Type B pancreatic cell (in vitro differentiated cells): ENCODE measurements at regions not wholly inside any gene's neighbourhood (a gene's known extent, or its start where the extent isn't known, plus 50 kb on each side); places are given as distances from the start of the nearest gene placed in this dataset.

Experiments used
- DNase-seq: peaks from one replicate; pipeline ENCODE4 v3.0.0; 2021; ENCODE audit warnings: mixed read lengths; ENCODE audit not compliant: unreplicated experiment; ENCODE audit errors: extremely low spot score
- H3K27ac Mint-ChIP-seq: 2 replicates; pipeline ENCODE4 v1.8.0; 2021; ENCODE audit warnings: mild to moderate bottlenecking, mixed read lengths
- H3K27me3 Mint-ChIP-seq: 2 replicates; pipeline ENCODE4 v1.8.0; 2021; ENCODE audit warnings: mixed read lengths
- H3K36me3 Mint-ChIP-seq: 2 replicates; pipeline ENCODE4 v1.8.0; 2021; ENCODE audit warnings: mixed read lengths
- H3K4me1 Mint-ChIP-seq: one replicate; pipeline ENCODE4 v1.8.0; 2021; ENCODE audit warnings: mixed read lengths; ENCODE audit not compliant: unreplicated experiment
- H3K4me3 Mint-ChIP-seq: 2 replicates; pipeline ENCODE4 v1.8.0; 2021; ENCODE audit warnings: mild to moderate bottlenecking, mixed read lengths
- H3K9me3 Mint-ChIP-seq: 2 replicates; pipeline ENCODE4 v1.8.0; 2021; ENCODE audit warnings: mixed read lengths
- CTCF ChIP-seq: fragments of 200-600 bp; sonication (generic); conservative IDR thresholded peaks from 2 replicates; pipeline ENCODE4 v1.5.0; 2021; ENCODE audit warnings: antibody characterized with exemption, mild to moderate bottlenecking

- H3K4me1 Mint-ChIP-seq: peaks cover 15% of the 10 kb centered on the region
- no peak for DNase-seq
- no peaks in the 10 kb centered on the region for H3K36me3 Mint-ChIP-seq
- H3K27me3 Mint-ChIP-seq: no peaks in the 10 kb centered on the region
- no peak overlapping the region for H3K27ac Mint-ChIP-seq
- H3K9me3 Mint-ChIP-seq: no peaks in the 10 kb centered on the region
- H3K4me3 Mint-ChIP-seq: no peak overlapping the region
- TF ChIP-seq CTCF: no peak
These were observed 53.8 kb upstream of the RBM24 start for GRCh38 chr6:17227403-17227802.
